ENCODE measurements at regions not wholly inside any gene's neighbourhood (a gene's known extent, or its start where the extent isn't known, plus 50 kb on each side); places are given as distances from the start of the nearest gene placed in this dataset.

GRCh38 chr21:18601146-18601545 lies 197.6 kb upstream of the TMPRSS15 start:
- no peaks in the 10 kb centered on the region for H3K27me3 ChIP-seq (ENCODE audit: control insufficient read depth in 3 of 3, insufficient read depth in 3 of 3, low read length in 2 of 3)
- no peaks in the 10 kb centered on the region for H3K9me3 ChIP-seq (ENCODE audit: control insufficient read depth in 4 of 4, insufficient read depth in 3 of 4, low read length in 3 of 4)
- H3K9ac ChIP-seq (ENCODE audit: insufficient read depth in 1 of 2, low read length in 2 of 2), result no peak overlapping the region
- DNase-seq (no peak), ATAC-seq (ENCODE audit: insufficient read depth, low FRiP score) (no peak)
- H3K27ac ChIP-seq (ENCODE audit: low read depth in 1 of 2, low read length in 1 of 2), result no peak overlapping the region
- H3K36me3 ChIP-seq (ENCODE audit: control insufficient read depth in 4 of 4, insufficient read depth in 4 of 4, low read length in 4 of 4), result no peaks in the 10 kb centered on the region
- no peaks in the 10 kb centered on the region for H3K4me1 ChIP-seq (ENCODE audit: control insufficient read depth in 5 of 5, insufficient read depth in 5 of 5, low read length in 5 of 5)
- TF ChIP-seq CTCF (IDR thresholded peaks at IDR 0.05; ENCODE audit: control extremely low read depth, extremely low read depth), result no peak
- no peak overlapping the region for H3K4me3 ChIP-seq
- 96 to 99% methylated on average over 1 of the region's 1 CpG for WGBS, 2 donors

- DNase-seq, result no peak
- ATAC-seq (ENCODE audit: insufficient read depth, low FRiP score), result no peak
- no peaks in the 10 kb centered on the region for H3K9me3 ChIP-seq (ENCODE audit: control insufficient read depth in 4 of 4, insufficient read depth in 3 of 4, low read length in 3 of 4)
- TF ChIP-seq CTCF (IDR thresholded peaks at IDR 0.05; ENCODE audit: control extremely low read depth, extremely low read depth), result no peak
- no peaks in the 10 kb centered on the region for H3K36me3 ChIP-seq (ENCODE audit: control insufficient read depth in 4 of 4, insufficient read depth in 4 of 4, low read length in 4 of 4)
- H3K4me1 ChIP-seq (ENCODE audit: control insufficient read depth in 5 of 5, insufficient read depth in 5 of 5, low read length in 5 of 5), result no peaks in the 10 kb centered on the region
- no peak overlapping the region for H3K9ac ChIP-seq (ENCODE audit: insufficient read depth in 1 of 2, low read length in 2 of 2)
- WGBS, 2 donors, result 76 to 78% methylated on average over 3 of the region's 3 CpGs
- H3K27ac ChIP-seq (ENCODE audit: low read depth in 1 of 2, low read length in 1 of 2), result no peak overlapping the region
- H3K27me3 ChIP-seq (ENCODE audit: control insufficient read depth in 3 of 3, insufficient read depth in 3 of 3, low read length in 2 of 3), result no peaks in the 10 kb centered on the region
- H3K4me3 ChIP-seq, result no peak overlapping the region
These were observed 199.1 kb upstream of the TMPRSS15 start for GRCh38 chr21:18602711-18603110.

DNA sequence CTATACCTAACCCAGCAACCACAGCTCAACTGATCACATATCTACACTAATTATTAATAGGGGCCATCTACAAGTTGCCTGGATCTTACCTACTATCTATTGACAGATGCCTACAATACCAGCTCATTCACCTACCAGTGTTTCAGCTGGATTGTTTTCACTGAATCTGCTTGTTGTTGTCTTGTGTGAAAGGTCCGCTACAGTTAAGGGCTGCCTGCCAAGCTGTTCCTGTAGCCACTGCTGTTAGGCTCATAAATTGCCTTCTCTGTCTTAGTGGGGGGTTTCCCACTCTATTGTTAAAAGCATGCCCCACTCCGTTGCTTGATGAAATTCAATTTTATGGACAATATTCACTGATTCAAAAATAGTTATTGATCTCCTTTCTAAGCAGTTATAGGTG lies 199.7 kb upstream of the TMPRSS15 start:
- H3K27me3 ChIP-seq (ENCODE audit: control insufficient read depth in 3 of 3, insufficient read depth in 3 of 3, low read length in 2 of 3), result no peaks in the 10 kb centered on the region
- no peak for DNase-seq
- H3K36me3 ChIP-seq (ENCODE audit: control insufficient read depth in 4 of 4, insufficient read depth in 4 of 4, low read length in 4 of 4), result no peaks in the 10 kb centered on the region
- no peaks in the 10 kb centered on the region for H3K9me3 ChIP-seq (ENCODE audit: control insufficient read depth in 4 of 4, insufficient read depth in 3 of 4, low read length in 3 of 4)
- no peak overlapping the region for H3K27ac ChIP-seq (ENCODE audit: low read depth in 1 of 2, low read length in 1 of 2)
- no peak for TF ChIP-seq CTCF (IDR thresholded peaks at IDR 0.05; ENCODE audit: control extremely low read depth, extremely low read depth)
- no peaks in the 10 kb centered on the region for H3K4me1 ChIP-seq (ENCODE audit: control insufficient read depth in 5 of 5, insufficient read depth in 5 of 5, low read length in 5 of 5)
- 56 to 68% methylated on average over 2 of the region's 2 CpGs for WGBS, 2 donors
- ATAC-seq (ENCODE audit: insufficient read depth, low FRiP score), result no peak
- H3K9ac ChIP-seq (ENCODE audit: insufficient read depth in 1 of 2, low read length in 2 of 2), result no peak overlapping the region
- no peak overlapping the region for H3K4me3 ChIP-seq

DNA sequence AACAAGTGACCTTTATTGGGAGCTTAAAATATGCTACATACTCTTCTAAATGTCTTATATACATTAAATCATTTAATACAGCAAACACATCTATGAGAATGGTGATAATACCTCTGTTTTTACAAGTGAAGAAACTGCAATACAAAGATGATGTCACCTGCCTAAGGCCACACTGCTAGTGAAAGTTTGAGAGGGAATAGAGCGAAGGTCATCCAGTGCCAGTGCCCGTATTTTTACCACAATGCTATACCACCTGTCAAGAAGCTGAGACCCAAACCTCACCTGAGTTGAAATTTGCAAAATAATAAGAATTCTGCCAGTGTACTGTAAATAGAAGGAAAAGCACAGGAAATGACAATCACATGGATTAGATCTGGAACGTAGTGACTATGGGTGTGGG lies 200.4 kb upstream of the TMPRSS15 start:
- Histone ChIP-seq H3K27me3 (ENCODE audit: control insufficient read depth in 3 of 3, insufficient read depth in 3 of 3, low read length in 2 of 3) (no peaks in the 10 kb centered on the region), H3K36me3 (ENCODE audit: control insufficient read depth in 4 of 4, insufficient read depth in 4 of 4, low read length in 4 of 4) (no peaks in the 10 kb centered on the region), H3K4me1 (ENCODE audit: control insufficient read depth in 5 of 5, insufficient read depth in 5 of 5, low read length in 5 of 5) (no peaks in the 10 kb centered on the region), H3K9ac (ENCODE audit: insufficient read depth in 1 of 2, low read length in 2 of 2) (no peak overlapping the region), H3K9me3 (ENCODE audit: control insufficient read depth in 4 of 4, insufficient read depth in 3 of 4, low read length in 3 of 4) (no peaks in the 10 kb centered on the region), H3K4me3 (no peak overlapping the region), H3K27ac (ENCODE audit: low read depth in 1 of 2, low read length in 1 of 2) (no peak overlapping the region)
- TF ChIP-seq CTCF (IDR thresholded peaks at IDR 0.05; ENCODE audit: control extremely low read depth, extremely low read depth), result no peak
- no peak for ATAC-seq (ENCODE audit: insufficient read depth, low FRiP score)
- no peak for DNase-seq
- 68 to 74% methylated on average over 3 of the region's 3 CpGs for WGBS, 2 donors

Data from lung (tissue), 11 donors.